Cardiac septum (tissue), 1 donor: ENCODE measurements at regions not wholly inside any gene's neighbourhood (a gene's known extent, or its start where the extent isn't known, plus 50 kb on each side); places are given as distances from the start of the nearest gene placed in this dataset.

Experiments used
- DNase-seq: peaks from one replicate; pipeline ENCODE4 v3.0.0-alpha.2; 2020; ENCODE audit warnings: low spot score
- intact Hi-C: fragments of 100-400 bp; cut with DNase I; formaldehyde crosslinking; loops from one replicate; pipeline ENCODE4 v1.14.0; 2022
- donor health status: DM: no; HTN: no; CAD: no.

DNA sequence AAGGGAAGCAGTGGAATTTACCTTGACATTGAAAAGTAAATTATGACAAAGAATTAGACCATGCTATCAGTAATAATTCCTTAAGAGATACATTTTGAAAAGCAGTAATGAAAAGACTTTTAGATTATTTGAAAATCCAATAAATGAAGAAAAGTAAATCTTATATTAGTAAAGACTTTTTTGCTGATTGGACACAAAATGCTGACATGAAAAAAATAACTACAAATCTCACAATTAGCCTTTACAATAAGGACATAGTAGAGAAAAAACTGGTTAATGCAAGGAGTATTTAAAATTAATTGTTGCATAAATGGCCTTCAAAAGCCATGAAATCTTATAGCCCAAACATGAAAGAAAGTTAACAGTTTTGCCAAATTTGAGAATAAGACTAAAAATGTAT is 446.1 kb upstream of the FAM241A start:
- DNase-seq: no peak

GRCh38 chr4:111701102-111701501 is 444.2 kb upstream of the FAM241A start:
- intact Hi-C loops: no loop called here
- DNase-seq: no peak

More for the DNA sequence above, 446.1 kb upstream of the FAM241A start:
- intact Hi-C loops: no loop called here

- intact Hi-C loops: no loop called here
- DNase-seq: no peak
Measured at GRCh38 chr4:111707491-111707890, 437.8 kb upstream of the FAM241A start.

- intact Hi-C loops: no loop called here
- DNase-seq: no peak
Measured at GRCh38 chr4:111712093-111712677, 433.1 kb upstream of the FAM241A start.

GRCh38 chr4:111713276-111713675 is 432.0 kb upstream of the FAM241A start:
- no peak for DNase-seq
- intact Hi-C loops: no loop called here

- intact Hi-C loops: no loop called here
Measured at GRCh38 chr4:111717921-111718320, 427.3 kb upstream of the FAM241A start.

DNA sequence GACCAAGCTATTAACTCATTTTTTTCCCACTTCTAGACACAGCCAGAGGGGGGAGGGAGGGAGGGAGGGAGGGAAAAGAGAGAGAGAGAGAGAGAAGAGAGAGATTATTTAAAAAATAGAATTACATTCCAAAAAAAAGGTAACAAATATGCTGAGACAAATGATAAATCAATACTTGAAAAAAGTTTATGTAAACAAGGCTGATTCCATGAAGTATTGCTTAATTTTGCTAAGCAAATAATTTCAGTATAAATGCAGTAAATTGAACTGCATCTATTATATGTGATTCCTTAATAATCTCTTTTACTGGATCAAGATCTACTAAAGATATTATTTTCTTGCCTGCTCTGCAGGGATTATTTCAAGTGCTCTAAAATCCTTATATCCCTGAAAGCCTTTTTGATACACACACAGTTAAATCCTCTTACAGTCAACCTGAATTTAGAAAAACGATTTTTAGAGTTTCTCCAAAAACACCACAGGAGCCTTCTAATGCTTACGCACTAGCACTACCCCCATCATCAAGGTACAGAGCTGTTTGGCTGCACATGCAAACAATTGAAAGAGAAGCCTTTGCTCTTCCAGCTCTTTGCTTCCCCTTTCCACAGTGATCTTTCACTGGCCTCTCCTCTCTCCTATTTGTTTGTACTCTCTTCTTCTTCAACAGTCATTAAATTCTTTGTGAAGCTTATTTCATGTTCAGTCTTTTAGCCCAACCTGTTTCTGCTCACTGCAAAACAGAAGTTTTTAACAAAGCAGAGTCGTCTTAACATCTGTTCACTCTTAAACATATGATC is 426.3 kb upstream of the FAM241A start:
- DNase-seq: no peak
- intact Hi-C loops: no loop called here

More at GRCh38 chr4:111717921-111718320, 427.3 kb upstream of the FAM241A start:
- DNase-seq: no peak

GRCh38 chr4:111720866-111721265 is 424.4 kb upstream of the FAM241A start:
- intact Hi-C loops: no loop called here
- DNase-seq: no peak

DNA sequence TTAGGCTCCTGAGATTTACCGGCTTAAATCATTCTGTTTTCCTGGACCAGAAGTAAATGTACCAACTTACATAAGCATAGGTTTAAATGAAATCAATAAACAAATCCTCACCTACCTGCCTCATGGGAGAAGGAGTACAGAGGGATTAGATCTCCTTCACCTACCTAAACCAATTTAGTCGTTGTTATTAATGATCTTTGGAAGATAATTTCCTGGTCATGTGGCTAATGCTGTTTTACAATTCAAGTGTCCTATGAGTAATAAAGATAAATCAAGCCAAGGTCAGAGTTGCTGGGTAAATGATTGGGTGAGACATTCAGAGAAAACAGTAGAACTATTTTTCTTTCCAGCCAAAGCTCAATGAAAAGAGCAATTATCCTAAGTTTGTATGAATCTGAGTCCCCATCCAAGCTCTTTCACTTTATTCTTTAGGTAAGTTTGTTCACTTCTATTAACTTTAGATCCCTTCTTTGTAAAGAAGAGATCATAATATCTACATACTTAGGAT is 423.0 kb upstream of the FAM241A start:
- DNase-seq: no peak
- intact Hi-C loops: no loop called here

- no peak for DNase-seq
- intact Hi-C loops: no loop called here
Measured at GRCh38 chr4:111736516-111736915, 408.7 kb upstream of the FAM241A start.

DNA sequence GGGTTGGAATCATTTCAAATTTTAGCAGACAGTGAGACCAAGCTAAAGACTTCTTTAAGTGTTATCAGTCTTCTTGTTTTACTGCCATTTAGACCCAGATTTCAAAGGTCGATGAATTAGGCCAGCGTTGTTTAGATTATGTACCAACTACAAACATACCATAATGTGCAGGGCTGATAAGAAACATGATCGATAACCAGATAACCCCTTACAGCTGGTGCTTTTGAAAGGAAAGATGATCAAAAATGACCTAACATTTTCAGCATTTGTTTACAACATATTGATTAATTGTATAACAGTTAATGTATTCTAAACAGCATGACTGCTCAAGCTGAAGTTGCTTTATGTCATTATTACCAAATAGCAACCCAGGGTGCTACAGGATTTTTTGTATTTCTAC is 400.4 kb upstream of the FAM241A start:
- DNase-seq: no peak
- intact Hi-C loops: no loop called here

GRCh38 chr4:111748157-111748556 is 397.1 kb upstream of the FAM241A start:
- no peak for DNase-seq
- intact Hi-C loops: no loop called here

DNA sequence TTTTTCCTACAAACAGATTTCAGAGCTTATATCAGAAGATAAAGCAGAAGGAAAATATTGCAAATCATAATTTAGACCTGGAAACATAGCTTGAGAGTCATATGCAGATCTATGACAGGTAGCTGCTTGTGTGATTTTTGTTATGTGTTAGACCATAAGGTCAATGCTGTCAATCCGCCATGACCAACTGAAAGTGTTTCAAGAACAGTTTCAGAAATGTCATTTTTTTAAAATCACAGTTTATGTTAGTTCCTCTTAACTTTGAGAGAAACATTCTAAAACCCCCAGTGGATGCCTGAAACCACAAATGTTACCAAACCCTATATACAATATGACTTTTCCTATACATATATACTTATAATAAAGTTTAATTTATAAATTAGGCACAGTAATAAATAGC is 391.3 kb upstream of the FAM241A start:
- DNase-seq: no peak
- intact Hi-C loops: no loop called here

- DNase-seq: no peak
- intact Hi-C loops: no loop called here
Measured at GRCh38 chr4:111755571-111755970, 389.7 kb upstream of the FAM241A start.

DNA sequence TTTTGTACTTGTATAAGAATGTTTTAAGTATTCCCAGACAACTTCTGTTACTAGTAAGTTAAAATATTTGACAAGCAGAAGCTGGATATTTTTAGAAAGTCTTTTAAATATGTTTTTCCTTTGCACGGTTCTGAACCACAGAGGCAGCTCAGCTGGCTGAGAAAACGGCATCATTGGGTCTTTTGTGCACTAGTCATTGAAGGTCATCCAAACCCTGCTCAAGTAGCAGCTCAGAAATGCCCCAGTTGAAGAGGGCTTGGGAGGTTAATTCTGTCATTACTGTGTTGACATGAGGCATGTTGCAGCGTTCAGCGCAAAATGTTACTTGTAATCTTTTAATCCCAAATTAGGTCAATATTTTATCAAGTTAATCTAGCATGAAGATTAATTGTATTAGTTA is 383.7 kb upstream of the FAM241A start:
- no peak for DNase-seq
- intact Hi-C loops: no loop called here

GRCh38 chr4:111770514-111770913 is 374.7 kb upstream of the FAM241A start:
- intact Hi-C loops: no loop called here
- no peak for DNase-seq

- no peak for DNase-seq
- intact Hi-C loops: no loop called here
Measured at GRCh38 chr4:111773858-111774257, 371.4 kb upstream of the FAM241A start.

DNA sequence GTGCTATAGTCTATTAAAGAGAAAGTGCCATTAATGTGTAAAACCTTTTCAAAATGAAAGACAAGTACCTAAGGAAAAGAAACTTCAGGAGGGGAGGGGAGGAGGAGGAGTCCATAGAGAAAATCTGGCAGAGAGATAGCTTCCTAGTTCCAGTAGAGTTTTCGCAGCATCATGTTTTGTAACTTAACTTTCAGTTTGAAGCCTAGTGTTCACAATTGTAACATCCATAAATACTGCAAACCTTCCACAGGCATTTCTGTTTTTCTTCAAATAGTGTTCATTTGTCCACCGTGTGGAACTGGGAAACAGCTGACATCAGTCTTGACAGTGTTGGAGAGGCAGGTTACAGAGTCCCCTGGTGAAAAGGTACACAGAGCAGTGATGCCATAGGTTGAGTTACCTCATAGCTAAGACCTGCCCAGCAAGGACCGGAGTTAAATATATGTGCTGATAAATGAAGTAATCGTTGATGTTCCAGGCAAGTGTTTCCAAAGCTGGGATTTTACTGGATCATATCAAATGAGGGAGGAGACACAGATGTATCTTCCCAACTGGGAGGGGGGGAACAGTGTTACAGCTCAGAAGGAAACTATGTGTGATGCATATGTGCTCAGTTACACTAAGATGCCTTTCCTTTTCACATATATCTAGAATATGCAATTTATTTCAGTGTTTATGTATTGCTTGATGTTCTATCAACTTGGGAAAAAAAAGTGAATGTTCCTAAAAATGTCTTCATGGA is 369.5 kb upstream of the FAM241A start:
- DNase-seq: no peak
- intact Hi-C loops: no loop called here

- no peak for DNase-seq
- intact Hi-C loops: no loop called here
Measured at GRCh38 chr4:111776561-111776960, 368.7 kb upstream of the FAM241A start.

DNA sequence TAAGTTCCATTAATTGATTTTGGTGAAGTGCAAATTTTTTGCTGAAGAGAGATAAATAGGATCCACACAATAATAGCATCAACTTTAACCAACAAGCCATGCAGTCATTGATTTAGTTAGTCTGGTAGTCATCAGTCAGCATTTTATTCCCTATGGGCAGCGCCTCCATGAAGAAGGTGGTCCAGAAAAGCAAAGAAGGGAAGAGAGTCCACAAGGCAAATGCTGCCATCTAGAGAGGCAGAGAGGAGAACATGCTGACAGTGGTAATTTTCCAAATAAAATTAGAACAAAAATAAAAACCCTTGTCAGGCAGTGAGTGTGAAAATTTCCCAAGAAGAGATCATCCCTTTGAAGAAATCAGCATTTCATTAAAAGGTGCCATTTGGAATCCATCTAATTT is 366.7 kb upstream of the FAM241A start:
- no peak for DNase-seq
- intact Hi-C loops: no loop called here

GRCh38 chr4:111780965-111781364 is 364.3 kb upstream of the FAM241A start:
- DNase-seq: no peak
- intact Hi-C loops: no loop called here
